Gastrocnemius medialis (tissue), 4 donors: ENCODE measurements at regions not wholly inside any gene's neighbourhood (a gene's known extent, or its start where the extent isn't known, plus 50 kb on each side); places are given as distances from the start of the nearest gene placed in this dataset.

Source experiments
- ATAC-seq, 2 donors: fragments of 150-250 bp; one replicate each; pipeline ENCODE4 v1.9.1; 2016
- DNase-seq, 2 donors: peaks; one replicate each; pipeline ENCODE4 v3.0.0-alpha.2; 2019
- H3K27ac ChIP-seq, 4 donors: fragments of 200-600 bp; sonication (generic); 1 replicate in 1 of 4; 2 replicates in 3 of 4; pipeline ENCODE4 v1.5.1; 2016 to 2018; ENCODE audit warnings: mild to moderate bottlenecking in 2 of 4, moderate library complexity in 1 of 4
- H3K27me3 ChIP-seq, 3 donors: fragments of 200-600 bp; sonication (generic) in 2 of 3; 1 replicate in 1 of 3; 2 replicates in 2 of 3; pipeline versions ENCODE4 v1.5.1 to v1.6.0; 2016 to 2019; ENCODE audit warnings: mild to moderate bottlenecking in 1 of 3, moderate library complexity in 1 of 3
- H3K36me3 ChIP-seq, 2 donors: fragments of 200-600 bp; sonication (generic) in 1 of 2; one replicate each; pipeline ENCODE4 v1.5.1; 2017 to 2018
- H3K4me1 ChIP-seq, 2 donors: fragments of 200-600 bp; sonication (generic) in 1 of 2; one replicate each; pipeline ENCODE4 v1.5.1; 2016 to 2017; ENCODE audit warnings: mild to moderate bottlenecking in 2 of 2
- H3K4me3 ChIP-seq, 4 donors: fragments of 200-600 bp; sonication (generic) in 3 of 4; 1 replicate in 1 of 4; 2 replicates in 3 of 4; pipeline ENCODE4 v1.5.1; 2016 to 2019; ENCODE audit warnings: mild to moderate bottlenecking in 2 of 4
- H3K9me3 ChIP-seq, 3 donors: fragments of 200-600 bp; sonication (generic) in 2 of 3; 1 replicate in 1 of 3; 2 replicates in 2 of 3; pipeline ENCODE4 v1.5.1; 2016 to 2019
- CTCF ChIP-seq, 5 experiments: fragments of 450-650 bp in 3 of 5; fragments of 200-600 bp in 2 of 5; sonication (generic) in 2 of 5; IDR thresholded peaks in 4 of 5; conservative IDR thresholded peaks in 1 of 5; 1 replicate in 4 of 5; 2 replicates in 1 of 5; pipeline ENCODE4 v1.5.1; 2016 to 2019; ENCODE audit warnings: antibody characterized with exemption in 5 of 5, mild to moderate bottlenecking in 3 of 5, moderate library complexity in 3 of 5
- POLR2A ChIP-seq, 2 donors: fragments of 450-650 bp; IDR thresholded peaks; one replicate each; pipeline ENCODE4 v1.6.1; 2017; ENCODE audit warnings: antibody characterized with exemption in 2 of 2, mild to moderate bottlenecking in 2 of 2, moderate library complexity in 2 of 2
- in situ Hi-C, 4 donors: fragments of 200-750 bp; cut with MboI; loops; one replicate each; pipeline versions ENCODE4 v1.15.0 to v1.8.0; 2017; ENCODE audit warnings: low sequenced_read_pairs in 4 of 4
- intact Hi-C: fragments of 100-400 bp; cut with DNase I; formaldehyde crosslinking; loops from one replicate; pipeline ENCODE4 v1.15.1; 2023; ENCODE audit warnings: low total_unique reads

GRCh38 chr1:172967936-172968335, 82.8 kb downstream of the TNFSF18 start:
- ATAC-seq = no peak
- in situ Hi-C loops = no loop called here

GRCh38 chr1:172969611-172970010, 81.1 kb downstream of the TNFSF18 start:
- intact Hi-C loops = no loop called here
- ATAC-seq = no peak
- H3K4me1 ChIP-seq = no peaks in the 10 kb centered on the region

More at GRCh38 chr1:172967936-172968335, 82.8 kb downstream of the TNFSF18 start:
- no peak for DNase-seq
- intact Hi-C loops = no loop called here
- no peaks in the 10 kb centered on the region for H3K9me3 ChIP-seq
- H3K36me3 ChIP-seq = no peaks in the 10 kb centered on the region
- H3K4me3 ChIP-seq = no peak overlapping the region
- TF ChIP-seq CTCF (IDR thresholded peaks at IDR 0.05 in 4 of 5, conservative IDR thresholded peaks at IDR 0.05 in 1 of 5) = no peak
- TF ChIP-seq POLR2A (IDR thresholded peaks at IDR 0.05) = no peak
- H3K4me1 ChIP-seq = no peaks in the 10 kb centered on the region
- no peak overlapping the region for H3K27ac ChIP-seq
- H3K27me3 ChIP-seq = no peaks in the 10 kb centered on the region

GRCh38 chr1:172970186-172970585, 80.6 kb downstream of the TNFSF18 start:
- no peaks in the 10 kb centered on the region for H3K4me1 ChIP-seq
- H3K27ac ChIP-seq = no peak overlapping the region
- TF ChIP-seq POLR2A (IDR thresholded peaks at IDR 0.05) = no peak
- TF ChIP-seq CTCF (IDR thresholded peaks at IDR 0.05 in 4 of 5, conservative IDR thresholded peaks at IDR 0.05 in 1 of 5) = no peak
- no peak for ATAC-seq
- intact Hi-C loops = no loop called here
- H3K4me3 ChIP-seq = no peak overlapping the region
- H3K27me3 ChIP-seq = no peaks in the 10 kb centered on the region
- in situ Hi-C loops = no loop called here
- no peak for DNase-seq
- no peaks in the 10 kb centered on the region for H3K36me3 ChIP-seq
- no peaks in the 10 kb centered on the region for H3K9me3 ChIP-seq

More at GRCh38 chr1:172969611-172970010, 81.1 kb downstream of the TNFSF18 start:
- no peak for DNase-seq
- no peaks in the 10 kb centered on the region for H3K27me3 ChIP-seq
- no peak overlapping the region for H3K4me3 ChIP-seq
- H3K9me3 ChIP-seq = no peaks in the 10 kb centered on the region
- H3K36me3 ChIP-seq = no peaks in the 10 kb centered on the region
- no peak overlapping the region for H3K27ac ChIP-seq
- no peak for TF ChIP-seq POLR2A (IDR thresholded peaks at IDR 0.05)
- no peak for TF ChIP-seq CTCF (IDR thresholded peaks at IDR 0.05 in 4 of 5, conservative IDR thresholded peaks at IDR 0.05 in 1 of 5)
- in situ Hi-C loops = no loop called here

- no peaks in the 10 kb centered on the region for H3K27me3 ChIP-seq
- intact Hi-C loops (no loop called here), in situ Hi-C loops (no loop called here)
- no peaks in the 10 kb centered on the region for H3K4me1 ChIP-seq
- TF ChIP-seq CTCF (IDR thresholded peaks at IDR 0.05 in 4 of 5, conservative IDR thresholded peaks at IDR 0.05 in 1 of 5) (no peak), POLR2A (IDR thresholded peaks at IDR 0.05) (no peak)
- H3K36me3 ChIP-seq = no peaks in the 10 kb centered on the region
- no peak for DNase-seq
- ATAC-seq = no peak
- no peak overlapping the region for H3K27ac ChIP-seq
- H3K9me3 ChIP-seq = no peaks in the 10 kb centered on the region
- no peak overlapping the region for H3K4me3 ChIP-seq
Observed at GRCh38 chr1:172971241-172971640, 79.5 kb downstream of the TNFSF18 start.

- no peaks in the 10 kb centered on the region for H3K36me3 ChIP-seq
- TF ChIP-seq CTCF (IDR thresholded peaks at IDR 0.05 in 4 of 5, conservative IDR thresholded peaks at IDR 0.05 in 1 of 5) = no peak
- TF ChIP-seq POLR2A (IDR thresholded peaks at IDR 0.05) = no peak
- no peaks in the 10 kb centered on the region for H3K27me3 ChIP-seq
- H3K4me1 ChIP-seq = no peaks in the 10 kb centered on the region
- no peaks in the 10 kb centered on the region for H3K9me3 ChIP-seq
- no peak overlapping the region for H3K27ac ChIP-seq
- intact Hi-C loops = no loop called here
- ATAC-seq (no peak), DNase-seq (no peak)
- in situ Hi-C loops = no loop called here
- no peak overlapping the region for H3K4me3 ChIP-seq
Observed at GRCh38 chr1:172972258-172972657, 78.5 kb downstream of the TNFSF18 start.
